Astrocyte of the spinal cord (primary cell): ENCODE measurements at regions not wholly inside any gene's neighbourhood (a gene's known extent, or its start where the extent isn't known, plus 50 kb on each side); places are given as distances from the start of the nearest gene placed in this dataset.

Experiments
- DNase-seq: peaks from one replicate; pipeline ENCODE4 v3.0.0; 2011; ENCODE audit warnings: low read depth, low spot score
- H3K4me3 ChIP-seq: 2 replicates; pipeline ENCODE4 v1.5.1; 2011; ENCODE audit warnings: low read depth, mild to moderate bottlenecking, low read length, moderate library complexity
- CTCF ChIP-seq: IDR thresholded peaks from 2 replicates; pipeline ENCODE4 v1.5.1; 2012; ENCODE audit warnings: low read depth, mild to moderate bottlenecking, low read length, inconsistent platforms
- in situ Hi-C: cut with HindIII; loops from 2 replicates; pipeline ENCODE4 v1.10.0; 2017; ENCODE audit warnings: low sequenced_read_pairs

GRCh38 chr4:188450571-188450970 lies 311.3 kb downstream of the TRIML1 start:
- in situ Hi-C loops, result no loop called here
- TF ChIP-seq CTCF, result no peak
- H3K4me3 ChIP-seq, result no peak overlapping the region
- DNase-seq, result no peak

GRCh38 chr4:188452097-188452496 lies 312.9 kb downstream of the TRIML1 start:
- H3K4me3 ChIP-seq, result no peak overlapping the region
- no peak for TF ChIP-seq CTCF
- in situ Hi-C loops, result no loop called here
- no peak for DNase-seq

- no peak for TF ChIP-seq CTCF
- H3K4me3 ChIP-seq, result no peak overlapping the region
- DNase-seq, result no peak
- in situ Hi-C loops, result no loop called here
These were observed 315.3 kb downstream of the TRIML1 start for GRCh38 chr4:188454575-188454974.

GRCh38 chr4:188455062-188455752 lies 316.0 kb downstream of the TRIML1 start:
- in situ Hi-C loops, result no loop called here
- H3K4me3 ChIP-seq, result no peak overlapping the region
- no peak for DNase-seq
- no peak for TF ChIP-seq CTCF

- TF ChIP-seq CTCF, result no peak
- DNase-seq, result no peak
- in situ Hi-C loops, result no loop called here
- H3K4me3 ChIP-seq, result no peak overlapping the region
These were observed 320.1 kb downstream of the TRIML1 start for GRCh38 chr4:188459381-188459780.

GRCh38 chr4:188463909-188464308 lies 324.7 kb downstream of the TRIML1 start:
- no peak overlapping the region for H3K4me3 ChIP-seq
- TF ChIP-seq CTCF, result no peak
- in situ Hi-C loops, result no loop called here
- DNase-seq, result no peak

- no peak overlapping the region for H3K4me3 ChIP-seq
- in situ Hi-C loops, result no loop called here
- TF ChIP-seq CTCF, result no peak
- DNase-seq, result no peak
These were observed 326.8 kb downstream of the TRIML1 start for GRCh38 chr4:188466001-188466400.
